Glutamatergic neuron (in vitro differentiated cells): ENCODE measurements at regions not wholly inside any gene's neighbourhood (a gene's known extent, or its start where the extent isn't known, plus 50 kb on each side); places are given as distances from the start of the nearest gene placed in this dataset.

Experiments used
- DNase-seq: peaks from one replicate; pipeline ENCODE4 v3.0.0; 2022
- H3K27ac Mint-ChIP-seq: one replicate; pipeline ENCODE4 v1.8.0; 2020; ENCODE audit warnings: mild to moderate bottlenecking, mixed read lengths, inconsistent platforms; ENCODE audit not compliant: unreplicated experiment
- H3K27me3 Mint-ChIP-seq: one replicate; pipeline ENCODE4 v1.8.0; 2020; ENCODE audit warnings: mild to moderate bottlenecking, moderate library complexity, mixed read lengths, inconsistent platforms; ENCODE audit not compliant: unreplicated experiment
- H3K36me3 Mint-ChIP-seq: one replicate; pipeline ENCODE4 v1.8.0; 2020; ENCODE audit warnings: mild to moderate bottlenecking, mixed read lengths, inconsistent platforms; ENCODE audit not compliant: unreplicated experiment
- H3K4me1 Mint-ChIP-seq: one replicate; pipeline ENCODE4 v1.8.0; 2020; ENCODE audit warnings: mild to moderate bottlenecking, low read depth, mixed read lengths, inconsistent platforms; ENCODE audit not compliant: unreplicated experiment
- H3K4me3 Mint-ChIP-seq: one replicate; pipeline ENCODE4 v1.8.0; 2020; ENCODE audit warnings: mild to moderate bottlenecking, mixed read lengths, inconsistent platforms; ENCODE audit not compliant: unreplicated experiment
- H3K9me3 Mint-ChIP-seq: one replicate; pipeline ENCODE4 v1.8.0; 2020; ENCODE audit warnings: mild to moderate bottlenecking, moderate library complexity, mixed read lengths, inconsistent platforms; ENCODE audit not compliant: unreplicated experiment
- CTCF ChIP-seq: fragments of 200-600 bp; sonication (generic); IDR thresholded peaks from one replicate; pipeline ENCODE4 v1.5.0; 2021; ENCODE audit not compliant: partially characterized antibody, unreplicated experiment

- DNase-seq, result no peak
Observed at GRCh38 chr6:63121166-63121565, 90.1 kb upstream of the FKBP1C start.

GRCh38 chr6:63140114-63140513 lies 71.2 kb upstream of the FKBP1C start:
- DNase-seq, result no peak
- peaks cover 4% of the 10 kb centered on the region for H3K9me3 Mint-ChIP-seq
- TF ChIP-seq CTCF, result no peak
- no peak overlapping the region for H3K27ac Mint-ChIP-seq
- H3K27me3 Mint-ChIP-seq, result peaks cover 6% of the 10 kb centered on the region
- no peaks in the 10 kb centered on the region for H3K4me1 Mint-ChIP-seq
- no peak overlapping the region for H3K4me3 Mint-ChIP-seq
- peaks cover 13% of the 10 kb centered on the region for H3K36me3 Mint-ChIP-seq

More at GRCh38 chr6:63121166-63121565, 90.1 kb upstream of the FKBP1C start:
- Mint-ChIP-seq H3K27ac (no peak overlapping the region), H3K36me3 (no peaks in the 10 kb centered on the region), H3K27me3 (no peaks in the 10 kb centered on the region), H3K4me3 (no peak overlapping the region), H3K9me3 (no peaks in the 10 kb centered on the region), H3K4me1 (no peaks in the 10 kb centered on the region)
- TF ChIP-seq CTCF, result no peak

GRCh38 chr6:63140692-63141318 lies 70.5 kb upstream of the FKBP1C start:
- no peak overlapping the region for H3K27ac Mint-ChIP-seq
- no peak overlapping the region for H3K4me3 Mint-ChIP-seq
- no peak for TF ChIP-seq CTCF
- H3K36me3 Mint-ChIP-seq, result peaks cover 13% of the 10 kb centered on the region
- H3K4me1 Mint-ChIP-seq, result no peaks in the 10 kb centered on the region
- H3K27me3 Mint-ChIP-seq, result peaks cover 6% of the 10 kb centered on the region
- DNase-seq, result no peak
- H3K9me3 Mint-ChIP-seq, result peaks cover 4% of the 10 kb centered on the region

GRCh38 chr6:63149730-63150129 lies 61.5 kb upstream of the FKBP1C start:
- Mint-ChIP-seq H3K4me1 (peaks cover 2% of the 10 kb centered on the region), H3K9me3 (peaks cover 2% of the 10 kb centered on the region), H3K36me3 (no peaks in the 10 kb centered on the region), H3K4me3 (no peak overlapping the region), H3K27me3 (peaks cover 5% of the 10 kb centered on the region), H3K27ac (no peak overlapping the region)
- no peak for TF ChIP-seq CTCF
- no peak for DNase-seq

- Mint-ChIP-seq H3K27ac (no peak overlapping the region), H3K4me1 (peaks cover 2% of the 10 kb centered on the region), H3K4me3 (no peak overlapping the region), H3K9me3 (no peaks in the 10 kb centered on the region), H3K36me3 (no peaks in the 10 kb centered on the region), H3K27me3 (peaks cover 1% of the 10 kb centered on the region)
- TF ChIP-seq CTCF, result no peak
- DNase-seq, result no peak
Observed at GRCh38 chr6:63154535-63154934, 56.7 kb upstream of the FKBP1C start.
